B cell (primary cell): ENCODE measurements at regions not wholly inside any gene's neighbourhood (a gene's known extent, or its start where the extent isn't known, plus 50 kb on each side); places are given as distances from the start of the nearest gene placed in this dataset.

Experiments
- ATAC-seq: fragments of 200-7000 bp; cut with Tn5 transposase; one replicate; pipeline ENCODE4 v1.10.0; 2021; ENCODE audit warnings: low read depth, mild to moderate bottlenecking, moderate number of reproducible peaks, moderate library complexity
- CTCF ChIA-PET: fragments of 350-600 bp; sonication (Branson Sonifier 250); formaldehyde crosslinking; loops from one replicate; lab custom pipeline; 2021; ENCODE audit warnings: antibody characterized with exemption, inconsistent platforms; lab: Charles Lee
- POLR2A ChIA-PET: fragments of 350-600 bp; sonication (Branson Sonifier 250); formaldehyde crosslinking; loops from one replicate; lab custom pipeline; 2021; ENCODE audit warnings: antibody characterized with exemption; lab: Charles Lee
- DNase-seq: peaks from one replicate; pipeline ENCODE4 v3.0.0; 2013
- H2AFZ ChIP-seq: 2 replicates; pipeline ENCODE4 v1.6.1; 2012; ENCODE audit warnings: mild to moderate bottlenecking, low read depth, low read length; ENCODE audit not compliant: insufficient read depth, poor library complexity, severe bottlenecking
- H3K27ac ChIP-seq, 2 donors: 1 replicate in 1 of 2; 2 replicates in 1 of 2; pipeline ENCODE4 v1.5.1; 2012 to 2013; ENCODE audit warnings: low read length in 2 of 2, mild to moderate bottlenecking in 2 of 2, moderate library complexity in 1 of 2
- H3K27me3 ChIP-seq, 4 experiments: fragments of 200-600 bp in 1 of 4; sonication (generic) in 1 of 4; replicated peaks in 1 of 4; 1 replicate in 2 of 4; 2 replicates in 2 of 4; pipeline versions ENCODE4 v1.6.1 to v1.7.0; 2013 to 2016; ENCODE audit warnings: low read length in 3 of 4, mild to moderate bottlenecking in 2 of 4, mixed read lengths in 1 of 4, moderate library complexity in 1 of 4; ENCODE audit not compliant: insufficient read depth in 4 of 4, control insufficient read depth in 3 of 4; ENCODE audit errors: control extremely low read depth in 1 of 4
- H3K36me3 ChIP-seq, 2 experiments: replicated peaks in 1 of 2; 1 replicate in 1 of 2; 2 replicates in 1 of 2; pipeline versions ENCODE4 v1.6.1 to v1.7.1; 2013; ENCODE audit warnings: low read length in 1 of 2; ENCODE audit not compliant: insufficient read depth in 2 of 2, control insufficient read depth in 1 of 2; ENCODE audit errors: control extremely low read depth in 1 of 2, extremely low read depth in 1 of 2
- H3K4me1 ChIP-seq, 2 donors: fragments of 200-600 bp in 1 of 2; sonication (generic) in 1 of 2; 1 replicate in 1 of 2; 2 replicates in 1 of 2; pipeline versions ENCODE4 v1.5.1 to v1.6.1; 2013 to 2017; ENCODE audit warnings: low read length in 2 of 2; ENCODE audit not compliant: control insufficient read depth in 2 of 2, insufficient read depth in 2 of 2
- H3K4me2 ChIP-seq: replicated peaks from 2 replicates; pipeline ENCODE3; 2012; ENCODE audit warnings: mild to moderate bottlenecking, low read depth, low read length; ENCODE audit not compliant: poor library complexity, severe bottlenecking
- H3K4me3 ChIP-seq, 5 experiments: fragments of 200-600 bp in 1 of 5; sonication (generic) in 1 of 5; 1 replicate in 3 of 5; 2 replicates in 2 of 5; pipeline versions ENCODE4 v1.5.1 to v1.7.0; 2011 to 2016; ENCODE audit warnings: low read length in 4 of 5, mild to moderate bottlenecking in 4 of 5, low read depth in 2 of 5, control low read depth in 1 of 5, moderate library complexity in 1 of 5; ENCODE audit not compliant: insufficient read depth in 1 of 5; ENCODE audit errors: control extremely low read depth in 1 of 5, extremely low read depth in 1 of 5
- H3K79me2 ChIP-seq: fragments of 200-600 bp; sonication (generic); one replicate; pipeline ENCODE4 v1.6.0; 2016; ENCODE audit warnings: low read length; ENCODE audit not compliant: control insufficient read depth, insufficient read depth
- H3K9ac ChIP-seq: fragments of 200-600 bp; sonication (generic); 2 replicates; pipeline ENCODE4 v1.6.1; 2017; ENCODE audit warnings: mild to moderate bottlenecking, low read length, moderate library complexity
- H3K9me3 ChIP-seq, 3 donors: one replicate each; pipeline versions ENCODE4 v1.6.1 to v1.7.1; 2013; ENCODE audit warnings: low read length in 2 of 3; ENCODE audit not compliant: control insufficient read depth in 2 of 3, insufficient read depth in 1 of 3; ENCODE audit errors: control extremely low read depth in 1 of 3
- H4K20me1 ChIP-seq: 2 replicates; pipeline ENCODE4 v1.6.0; 2012; ENCODE audit warnings: mild to moderate bottlenecking, low read length; ENCODE audit not compliant: insufficient read depth, control insufficient read depth, poor library complexity, severe bottlenecking
- H3K27ac Mint-ChIP-seq: one replicate; pipeline ENCODE4 v1.8.0; 2021; ENCODE audit warnings: mixed read lengths
- H3K27me3 Mint-ChIP-seq: one replicate; pipeline ENCODE4 v1.8.0; 2021; ENCODE audit warnings: mixed read lengths
- H3K4me1 Mint-ChIP-seq: one replicate; pipeline ENCODE4 v1.8.0; 2021; ENCODE audit warnings: mixed read lengths
- H3K4me3 Mint-ChIP-seq: one replicate; pipeline ENCODE4 v1.8.0; 2021; ENCODE audit warnings: mixed read lengths
- H3K9me3 Mint-ChIP-seq: one replicate; pipeline ENCODE4 v1.8.0; 2022; ENCODE audit warnings: mixed read lengths; ENCODE audit not compliant: insufficient read depth
- CTCF ChIP-seq: fragments of 200-600 bp; IDR thresholded peaks from one replicate; pipeline ENCODE4 v1.8.0; 2022; ENCODE audit warnings: antibody characterized with exemption, mild to moderate bottlenecking
- EZH2 ChIP-seq: IDR thresholded peaks from 2 replicates; pipeline ENCODE4 v1.6.1; 2012; ENCODE audit warnings: borderline replicate concordance, low read depth, mild to moderate bottlenecking, moderate library complexity, low read length; ENCODE audit not compliant: insufficient read depth, poor library complexity, severe bottlenecking
- WGBS: methylation state at CpG from one replicate; pipeline ENCODE4 v1.1.5; 2013; ENCODE audit warnings: missing lambda C conversion rate; ENCODE audit not compliant: insufficient coverage; 5-methylcytosine and 5-hydroxymethylcytosine counted together
- intact Hi-C: fragments of 100-400 bp; cut with micrococcal nuclease; formaldehyde crosslinking; loops from one replicate; pipeline ENCODE4 v1.10.0; 2022

- Histone ChIP-seq H4K20me1 (no peaks in the 10 kb centered on the region), H3K27ac (no peak overlapping the region), H3K4me1 (peaks cover 10 to 12% of the 10 kb centered on the region in 2 donors), H3K9me3 (no peaks in the 10 kb centered on the region), H3K79me2 (no peaks in the 10 kb centered on the region), H3K27me3 (no peaks in the 10 kb centered on the region), H2AFZ (no peak overlapping the region), H3K9ac (no peak overlapping the region), H3K4me2 (no peak overlapping the region), H3K4me3 (no peak overlapping the region), H3K36me3 (no peaks in the 10 kb centered on the region)
- no peak for DNase-seq
- H3K4me3 Mint-ChIP-seq: no peak overlapping the region
- intact Hi-C loops: no loop called here
- peaks cover 7% of the 10 kb centered on the region for H3K27me3 Mint-ChIP-seq
- CTCF ChIA-PET: interaction anchor here (0.9 kb wide), 1 partner anchor 290 kb away, joined by 3 read pairs; no protein-coding TSS in a partner anchor
- H3K4me1 Mint-ChIP-seq: peaks cover 8% of the 10 kb centered on the region
- H3K27ac Mint-ChIP-seq: no peak overlapping the region
- TF ChIP-seq EZH2: no peak
- no peak for TF ChIP-seq CTCF
- POLR2A ChIA-PET: no interaction called here
- H3K9me3 Mint-ChIP-seq: no peaks in the 10 kb centered on the region
- no peak for ATAC-seq
These were observed 100.6 kb upstream of the NREP start for GRCh38 chr5:111857623-111858022.

GRCh38 chr5:111856876-111857466 is 100.0 kb upstream of the NREP start:
- Histone ChIP-seq H3K9ac (no peak overlapping the region), H3K4me3 (no peak overlapping the region), H3K27ac (no peak overlapping the region), H3K27me3 (no peaks in the 10 kb centered on the region), H4K20me1 (no peaks in the 10 kb centered on the region), H3K4me1 (peaks cover 10 to 13% of the 10 kb centered on the region in 2 donors), H2AFZ (no peak overlapping the region), H3K4me2 (no peak overlapping the region), H3K36me3 (no peaks in the 10 kb centered on the region), H3K79me2 (no peaks in the 10 kb centered on the region), H3K9me3 (no peaks in the 10 kb centered on the region)
- Mint-ChIP-seq H3K27ac (no peak overlapping the region), H3K9me3 (no peaks in the 10 kb centered on the region), H3K4me1 (peaks cover 8% of the 10 kb centered on the region), H3K27me3 (peaks cover 7% of the 10 kb centered on the region), H3K4me3 (no peak overlapping the region)
- ChIA-PET POLR2A (no interaction called here), CTCF (interaction anchor here (0.9 kb wide), 1 partner anchor 291 kb away, joined by 3 read pairs; no protein-coding TSS in a partner anchor)
- TF ChIP-seq CTCF (no peak), EZH2 (no peak)
- intact Hi-C loops: no loop called here
- DNase-seq (no peak), ATAC-seq (no peak)
- 93% methylated on average over 3 of the region's 5 CpGs for WGBS
